Mucosa of descending colon (tissue), 3 donors: ENCODE measurements at regions not wholly inside any gene's neighbourhood (a gene's known extent, or its start where the extent isn't known, plus 50 kb on each side); places are given as distances from the start of the nearest gene placed in this dataset.
"Not testable (repeated sequence)": the region's sequence is repeated elsewhere in the genome, so short reads cannot be mapped to it uniquely, and the experiment has no call there.

Source experiments
- ATAC-seq: fragments of 200-7000 bp; cut with Tn5 transposase; one replicate; pipeline ENCODE4 v1.9.1; 2020; ENCODE audit warnings: mild to moderate bottlenecking, moderate library complexity
- DNase-seq, 3 donors: peaks; one replicate each; pipeline ENCODE4 v3.0.0-alpha.2; 2020
- H3K36me3 ChIP-seq: fragments of 200-600 bp; one replicate; pipeline ENCODE4 v1.8.0; 2021; ENCODE audit warnings: low read depth, mild to moderate bottlenecking
- H3K4me1 ChIP-seq: fragments of 200-600 bp; one replicate; pipeline ENCODE4 v1.8.0; 2021; ENCODE audit warnings: low read depth, mild to moderate bottlenecking
- H3K4me3 ChIP-seq: fragments of 200-600 bp; one replicate; pipeline ENCODE4 v1.8.0; 2021; ENCODE audit warnings: mild to moderate bottlenecking
- H3K9me3 ChIP-seq: fragments of 200-600 bp; one replicate; pipeline ENCODE4 v1.8.0; 2021; ENCODE audit warnings: mild to moderate bottlenecking
- CTCF ChIP-seq: fragments of 200-600 bp; IDR thresholded peaks from one replicate; pipeline ENCODE4 v1.8.0; 2022; ENCODE audit warnings: antibody characterized with exemption, mild to moderate bottlenecking
- intact Hi-C, 2 donors: fragments of 100-400 bp; cut with DNase I in 1 of 2; cut with micrococcal nuclease in 1 of 2; formaldehyde crosslinking; loops; one replicate each; pipeline versions ENCODE4 v1.11.0 to v1.11.1; 2022; cut with DNase I, micrococcal nuclease
- donor health status: DM: no; HTN: no; CAD: no; lungs with moderate emphysema.
- donor health status: DM: no; HTN: no; CAD: no.
- donor health status: DM: no; HTN: yes; CAD: no.

GRCh38 chr10:59975918-59976317, 69.6 kb upstream of the CCDC6 start:
- H3K36me3 ChIP-seq, ATAC-seq, H3K4me1 ChIP-seq, intact Hi-C loops, DNase-seq, H3K4me3 ChIP-seq: not testable (repeated sequence)
- peaks cover 20% of the 10 kb centered on the region for H3K9me3 ChIP-seq

- no peak for TF ChIP-seq CTCF
- peak; percentile 97 for ATAC-seq
- DNase-seq = peak in 2 of 3 donors; percentile 31 to 75
- Histone ChIP-seq H3K4me3 (no peak overlapping the region), H3K9me3 (peaks cover 6% of the 10 kb centered on the region), H3K4me1 (peaks cover 4% of the 10 kb centered on the region), H3K36me3 (no peaks in the 10 kb centered on the region)
- intact Hi-C loops = no loop called here
Measured at GRCh38 chr10:59971915-59972314, 65.6 kb upstream of the CCDC6 start.

GRCh38 chr10:59970396-59971368, 64.3 kb upstream of the CCDC6 start:
- intact Hi-C loops = no loop called here
- peaks cover 4% of the 10 kb centered on the region for H3K4me1 ChIP-seq
- no peak overlapping the region for H3K4me3 ChIP-seq
- TF ChIP-seq CTCF = no peak
- H3K9me3 ChIP-seq = no peaks in the 10 kb centered on the region
- no peak for DNase-seq
- no peak for ATAC-seq
- no peaks in the 10 kb centered on the region for H3K36me3 ChIP-seq

GRCh38 chr10:59968705-59969104, 62.3 kb upstream of the CCDC6 start:
- Histone ChIP-seq H3K36me3 (no peaks in the 10 kb centered on the region), H3K9me3 (no peaks in the 10 kb centered on the region), H3K4me3 (no peak overlapping the region), H3K4me1 (peaks cover 4% of the 10 kb centered on the region)
- intact Hi-C loops = no loop called here
- ATAC-seq (peak; percentile 28), DNase-seq (peak in 1 of 3 donors; percentile 48)
- no peak for TF ChIP-seq CTCF

GRCh38 chr10:59967079-59967478, 60.7 kb upstream of the CCDC6 start:
- peaks cover 4% of the 10 kb centered on the region for H3K4me1 ChIP-seq
- H3K9me3 ChIP-seq = no peaks in the 10 kb centered on the region
- no peak overlapping the region for H3K4me3 ChIP-seq
- no peak for DNase-seq
- no peak for ATAC-seq
- no peak for TF ChIP-seq CTCF
- intact Hi-C loops = no loop called here
- no peaks in the 10 kb centered on the region for H3K36me3 ChIP-seq

GRCh38 chr10:59965899-59966650, 59.7 kb upstream of the CCDC6 start:
- no peak for DNase-seq
- TF ChIP-seq CTCF = no peak
- Histone ChIP-seq H3K4me3 (no peak overlapping the region), H3K9me3 (no peaks in the 10 kb centered on the region), H3K4me1 (no peaks in the 10 kb centered on the region), H3K36me3 (no peaks in the 10 kb centered on the region)
- peak; percentile 45 for ATAC-seq
- intact Hi-C loops = no loop called here
